NB4 (cell line): ENCODE measurements at regions not wholly inside any gene's neighbourhood (a gene's known extent, or its start where the extent isn't known, plus 50 kb on each side); places are given as distances from the start of the nearest gene placed in this dataset.

ENCODE experiments used
- MAX ChIP-seq: IDR thresholded peaks from 2 replicates; pipeline ENCODE4 v1.6.1; 2011; ENCODE audit warnings: low read depth, low read length
- MYC ChIP-seq: IDR thresholded peaks from 2 replicates; pipeline ENCODE4 v1.6.1; 2011; ENCODE audit warnings: low read depth, low read length
- POLR2A ChIP-seq: IDR thresholded peaks from 2 replicates; pipeline ENCODE4 v1.6.1; 2011; ENCODE audit warnings: mild to moderate bottlenecking; ENCODE audit not compliant: insufficient read length; ENCODE audit errors: extremely low read depth
- TF ChIP-seq, protein P1 (sequence below): IDR thresholded peaks from one replicate; pipeline ENCODE4 v1.5.1; 2012; ENCODE audit warnings: low read depth, low read length

DNA sequence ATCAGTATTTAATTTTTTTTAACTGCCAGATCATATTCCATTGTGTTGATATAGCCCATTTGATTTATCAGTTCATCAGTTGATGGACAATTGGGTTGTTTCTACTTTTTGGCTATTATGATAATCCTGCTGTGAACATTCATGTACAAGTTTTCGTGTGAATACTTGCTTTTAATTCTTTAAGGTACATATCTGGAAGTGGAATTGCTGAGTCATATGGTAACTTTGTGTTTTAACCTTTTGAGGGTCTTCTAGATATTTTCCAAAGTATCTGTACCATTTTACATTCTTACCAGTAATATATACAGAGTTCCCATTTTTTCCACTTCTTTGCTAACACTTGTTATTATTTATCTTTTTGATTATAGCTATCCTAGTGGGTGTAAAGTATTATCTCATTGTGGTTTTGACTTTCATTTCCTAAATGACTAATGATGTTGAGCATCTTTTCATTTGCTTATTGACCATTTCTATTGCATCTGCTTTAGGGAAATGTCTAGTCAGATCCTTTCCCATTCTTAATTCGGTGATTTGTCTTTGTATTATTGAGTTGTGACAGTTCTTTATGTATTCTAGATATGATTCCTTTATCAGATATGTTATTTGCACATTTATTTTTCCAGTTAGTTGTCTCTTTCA, 75.2 kb upstream of the NUDT6 start:
- TF ChIP-seq, protein P1, sequence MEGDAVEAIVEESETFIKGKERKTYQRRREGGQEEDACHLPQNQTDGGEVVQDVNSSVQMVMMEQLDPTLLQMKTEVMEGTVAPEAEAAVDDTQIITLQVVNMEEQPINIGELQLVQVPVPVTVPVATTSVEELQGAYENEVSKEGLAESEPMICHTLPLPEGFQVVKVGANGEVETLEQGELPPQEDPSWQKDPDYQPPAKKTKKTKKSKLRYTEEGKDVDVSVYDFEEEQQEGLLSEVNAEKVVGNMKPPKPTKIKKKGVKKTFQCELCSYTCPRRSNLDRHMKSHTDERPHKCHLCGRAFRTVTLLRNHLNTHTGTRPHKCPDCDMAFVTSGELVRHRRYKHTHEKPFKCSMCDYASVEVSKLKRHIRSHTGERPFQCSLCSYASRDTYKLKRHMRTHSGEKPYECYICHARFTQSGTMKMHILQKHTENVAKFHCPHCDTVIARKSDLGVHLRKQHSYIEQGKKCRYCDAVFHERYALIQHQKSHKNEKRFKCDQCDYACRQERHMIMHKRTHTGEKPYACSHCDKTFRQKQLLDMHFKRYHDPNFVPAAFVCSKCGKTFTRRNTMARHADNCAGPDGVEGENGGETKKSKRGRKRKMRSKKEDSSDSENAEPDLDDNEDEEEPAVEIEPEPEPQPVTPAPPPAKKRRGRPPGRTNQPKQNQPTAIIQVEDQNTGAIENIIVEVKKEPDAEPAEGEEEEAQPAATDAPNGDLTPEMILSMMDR, result no peak
- no peak for TF ChIP-seq MAX
- TF ChIP-seq POLR2A, result no peak
- TF ChIP-seq MYC, result no peak
